NT2/D1 (cell line): ENCODE measurements at regions not wholly inside any gene's neighbourhood (a gene's known extent, or its start where the extent isn't known, plus 50 kb on each side); places are given as distances from the start of the nearest gene placed in this dataset.

Experiments
- SUZ12 ChIP-seq: IDR thresholded peaks from 2 replicates; pipeline ENCODE4 v1.6.1; 2011; ENCODE audit not compliant: insufficient read length, insufficient read depth; ENCODE audit errors: extremely low read depth
- YY1 ChIP-seq: IDR thresholded peaks from 2 replicates; pipeline ENCODE4 v1.6.1; 2011; ENCODE audit not compliant: insufficient read length, insufficient read depth
- ZNF274 ChIP-seq: IDR thresholded peaks from 2 replicates; pipeline ENCODE4 v1.6.1; 2011; ENCODE audit warnings: mild to moderate bottlenecking, low read depth, low read length

DNA sequence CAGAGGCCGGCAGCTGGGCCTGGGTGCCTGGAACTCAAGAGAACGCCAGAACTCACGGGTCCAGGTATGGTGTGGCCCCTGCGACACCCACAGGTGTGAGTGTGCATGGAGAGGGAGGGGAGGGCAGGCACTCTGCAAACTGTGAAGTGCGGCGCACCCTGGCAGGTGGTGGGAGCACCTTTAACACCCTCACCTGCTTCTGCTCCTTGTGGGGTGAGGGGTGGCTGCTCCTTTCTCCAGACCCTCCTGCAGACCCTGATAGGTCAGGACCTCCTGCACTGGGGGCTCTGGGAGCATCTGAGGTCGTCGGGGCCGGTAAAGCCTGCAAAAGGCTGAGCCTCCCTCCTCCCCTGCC is 324.7 kb upstream of the SFSWAP start:
- TF ChIP-seq SUZ12 (no peak), YY1 (no peak), ZNF274 (no peak)
